Esophagus squamous epithelium (tissue), 5 donors: ENCODE measurements at regions not wholly inside any gene's neighbourhood (a gene's known extent, or its start where the extent isn't known, plus 50 kb on each side); places are given as distances from the start of the nearest gene placed in this dataset.

Experiments used
- DNase-seq: peaks from one replicate; lab custom pipeline; 2025; lab: John Stamatoyannopoulos, UW
- H3K27ac ChIP-seq, 4 donors: fragments of 200-600 bp; sonication (generic); one replicate each; pipeline ENCODE4 v1.5.1; 2016 to 2019; ENCODE audit warnings: mild to moderate bottlenecking in 1 of 4
- H3K27me3 ChIP-seq, 4 donors: fragments of 200-600 bp; sonication (generic); 1 replicate in 3 of 4; 2 replicates in 1 of 4; pipeline versions ENCODE4 v1.5.1 to v1.6.0; 2017 to 2021; ENCODE audit warnings: antibody characterized with exemption in 1 of 4
- H3K36me3 ChIP-seq, 3 donors: fragments of 200-600 bp; sonication (generic); one replicate each; pipeline ENCODE4 v1.5.1; 2016 to 2019
- H3K4me1 ChIP-seq, 3 donors: fragments of 200-600 bp; sonication (generic); one replicate each; pipeline ENCODE4 v1.5.1; 2017 to 2019
- H3K4me3 ChIP-seq, 4 donors: fragments of 200-600 bp; sonication (generic); 1 replicate in 3 of 4; 2 replicates in 1 of 4; pipeline ENCODE4 v1.5.1; 2016 to 2019; ENCODE audit warnings: mild to moderate bottlenecking in 2 of 4, moderate library complexity in 1 of 4
- H3K9me3 ChIP-seq, 3 donors: fragments of 200-600 bp; sonication (generic); one replicate each; pipeline ENCODE4 v1.5.1; 2016 to 2019
- CTCF ChIP-seq, 6 experiments: fragments of 450-650 bp in 4 of 6; fragments of 200-600 bp in 2 of 6; sonication (generic) in 2 of 6; IDR thresholded peaks; one replicate each; pipeline ENCODE4 v1.5.1; 2016 to 2019; ENCODE audit warnings: antibody characterized with exemption in 6 of 6, mild to moderate bottlenecking in 4 of 6, moderate library complexity in 4 of 6
- POLR2A ChIP-seq, 4 donors: fragments of 450-650 bp; IDR thresholded peaks; one replicate each; pipeline ENCODE4 v1.6.1; 2017; ENCODE audit warnings: antibody characterized with exemption in 4 of 4, mild to moderate bottlenecking in 4 of 4, moderate library complexity in 3 of 4
- WGBS, 2 donors: methylation state at CpG; one replicate each; pipeline ENCODE4 v1.1.5; 2018; 5-methylcytosine and 5-hydroxymethylcytosine counted together
- intact Hi-C: fragments of 100-400 bp; cut with DNase I; formaldehyde crosslinking; loops from one replicate; pipeline ENCODE4 v1.15.0; 2022
- donor health status: DM: yes; HTN: yes; CAD: no.

- intact Hi-C loops, result no loop called here
- H3K27me3 ChIP-seq, result no peaks in the 10 kb centered on the region
- H3K4me1 ChIP-seq, result no peaks in the 10 kb centered on the region
- no peak for TF ChIP-seq POLR2A (IDR thresholded peaks at IDR 0.05)
- TF ChIP-seq CTCF (IDR thresholded peaks at IDR 0.05), result no peak
- no peak for DNase-seq
- no peak overlapping the region for H3K27ac ChIP-seq
- H3K36me3 ChIP-seq, result no peaks in the 10 kb centered on the region
- WGBS, 2 donors, result 85 to 86% methylated on average over 3 of the region's 3 CpGs
- no peak overlapping the region for H3K4me3 ChIP-seq
- H3K9me3 ChIP-seq, result no peaks in the 10 kb centered on the region
These were observed 1704.1 kb upstream of the FLRT2 start for GRCh38 chr14:83825843-83826242.

GRCh38 chr14:83826838-83827237 is 1703.1 kb upstream of the FLRT2 start:
- DNase-seq, result no peak
- no peaks in the 10 kb centered on the region for H3K9me3 ChIP-seq
- H3K4me3 ChIP-seq, result no peak overlapping the region
- H3K27me3 ChIP-seq, result no peaks in the 10 kb centered on the region
- no peak overlapping the region for H3K27ac ChIP-seq
- TF ChIP-seq POLR2A (IDR thresholded peaks at IDR 0.05) (no peak), CTCF (IDR thresholded peaks at IDR 0.05) (no peak)
- 65 to 70% methylated on average over 6 of the region's 6 CpGs for WGBS, 2 donors
- no peaks in the 10 kb centered on the region for H3K36me3 ChIP-seq
- H3K4me1 ChIP-seq, result no peaks in the 10 kb centered on the region
- intact Hi-C loops, result no loop called here

- DNase-seq, result no peak
- Histone ChIP-seq H3K4me1 (no peaks in the 10 kb centered on the region), H3K27ac (no peak overlapping the region), H3K4me3 (no peak overlapping the region), H3K27me3 (no peaks in the 10 kb centered on the region), H3K36me3 (no peaks in the 10 kb centered on the region), H3K9me3 (no peaks in the 10 kb centered on the region)
- intact Hi-C loops, result no loop called here
- TF ChIP-seq POLR2A (IDR thresholded peaks at IDR 0.05) (no peak), CTCF (IDR thresholded peaks at IDR 0.05) (no peak)
- WGBS, 2 donors, result 20 to 23% methylated on average over 3 of the region's 3 CpGs
These were observed 1702.6 kb upstream of the FLRT2 start for GRCh38 chr14:83827383-83827782.

DNA sequence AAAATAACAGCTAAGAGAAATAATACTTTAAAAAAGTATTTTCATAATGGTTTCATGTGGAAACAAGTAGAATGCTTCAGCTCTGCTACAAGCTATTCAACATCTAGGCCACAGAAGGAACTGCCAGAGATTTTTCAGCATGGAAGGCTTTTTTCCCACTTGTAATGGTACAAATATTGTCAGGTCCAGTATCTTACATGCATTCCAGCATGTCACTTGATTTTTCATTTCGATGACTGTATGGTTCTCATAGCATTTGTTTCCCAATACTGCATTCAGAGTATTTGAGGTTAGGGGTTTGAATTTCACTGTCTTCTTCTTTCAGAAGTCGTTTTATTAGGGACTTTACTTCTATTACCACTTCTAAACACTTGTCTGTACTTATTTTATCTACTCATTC is 1701.5 kb upstream of the FLRT2 start:
- H3K4me1 ChIP-seq, result no peaks in the 10 kb centered on the region
- intact Hi-C loops, result no loop called here
- H3K36me3 ChIP-seq, result no peaks in the 10 kb centered on the region
- whole genome bisulfite sequencing, 2 donors, result 39 to 51% methylated on average over 2 of the region's 2 CpGs
- DNase-seq, result no peak
- H3K27me3 ChIP-seq, result no peaks in the 10 kb centered on the region
- TF ChIP-seq POLR2A (IDR thresholded peaks at IDR 0.05), result no peak
- H3K27ac ChIP-seq, result no peak overlapping the region
- no peaks in the 10 kb centered on the region for H3K9me3 ChIP-seq
- no peak overlapping the region for H3K4me3 ChIP-seq

DNA sequence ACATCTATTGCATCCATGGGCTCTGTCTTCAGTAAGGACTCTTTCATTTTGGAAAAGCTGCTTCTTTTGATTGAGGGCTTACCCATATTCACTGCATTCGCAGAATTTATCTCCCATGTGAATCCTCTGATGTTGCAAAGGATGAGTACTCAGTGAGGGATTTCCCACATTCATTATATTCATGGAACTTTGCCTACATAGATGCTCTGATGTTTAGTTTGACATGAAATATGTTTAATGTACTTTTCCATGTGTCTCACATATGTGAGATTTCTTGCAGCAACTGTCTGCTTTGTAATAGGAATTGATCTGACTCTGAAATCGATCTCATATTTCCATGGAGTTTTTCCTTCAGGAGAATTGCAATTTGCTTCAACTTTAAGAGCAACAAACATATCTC is 1699.6 kb upstream of the FLRT2 start:
- H3K4me1 ChIP-seq, result no peaks in the 10 kb centered on the region
- TF ChIP-seq POLR2A (IDR thresholded peaks at IDR 0.05) (no peak), CTCF (IDR thresholded peaks at IDR 0.05) (no peak)
- 40 to 61% methylated on average over 2 of the region's 2 CpGs for WGBS, 2 donors
- H3K9me3 ChIP-seq, result no peaks in the 10 kb centered on the region
- no peak overlapping the region for H3K27ac ChIP-seq
- no peaks in the 10 kb centered on the region for H3K36me3 ChIP-seq
- H3K27me3 ChIP-seq, result no peaks in the 10 kb centered on the region
- DNase-seq, result no peak
- H3K4me3 ChIP-seq, result no peak overlapping the region
- intact Hi-C loops, result no loop called here

- no peaks in the 10 kb centered on the region for H3K4me1 ChIP-seq
- H3K9me3 ChIP-seq, result no peaks in the 10 kb centered on the region
- no peak overlapping the region for H3K27ac ChIP-seq
- 91 to 97% methylated on average over 3 of the region's 3 CpGs for WGBS, 2 donors
- no peak for DNase-seq
- intact Hi-C loops, result no loop called here
- no peaks in the 10 kb centered on the region for H3K27me3 ChIP-seq
- no peaks in the 10 kb centered on the region for H3K36me3 ChIP-seq
- no peak overlapping the region for H3K4me3 ChIP-seq
- TF ChIP-seq POLR2A (IDR thresholded peaks at IDR 0.05), result no peak
- TF ChIP-seq CTCF (IDR thresholded peaks at IDR 0.05), result no peak
These were observed 1691.7 kb upstream of the FLRT2 start for GRCh38 chr14:83838226-83838625.
